Mesothelial cell of epicardium (in vitro differentiated cells): ENCODE measurements at regions not wholly inside any gene's neighbourhood (a gene's known extent, or its start where the extent isn't known, plus 50 kb on each side); places are given as distances from the start of the nearest gene placed in this dataset.
"Not testable (repeated sequence)": the region's sequence is repeated elsewhere in the genome, so short reads cannot be mapped to it uniquely, and the experiment has no call there.

ENCODE experiments used
- DNase-seq, 2 experiments: peaks; one replicate each; pipeline ENCODE4 v3.0.0; 2021; ENCODE audit warnings: low spot score in 2 of 2; ENCODE audit not compliant: unreplicated experiment in 2 of 2
- H3K27ac Mint-ChIP-seq: 2 replicates; pipeline ENCODE4 v1.8.0; 2021; ENCODE audit warnings: mixed read lengths
- H3K27me3 Mint-ChIP-seq: 2 replicates; pipeline ENCODE4 v1.8.0; 2021; ENCODE audit warnings: low read depth, mixed read lengths
- H3K36me3 Mint-ChIP-seq: 2 replicates; pipeline ENCODE4 v1.8.0; 2021; ENCODE audit warnings: mixed read lengths
- H3K4me1 Mint-ChIP-seq: 2 replicates; pipeline ENCODE4 v1.8.0; 2021; ENCODE audit warnings: mixed read lengths
- H3K4me3 Mint-ChIP-seq: 2 replicates; pipeline ENCODE4 v1.8.0; 2021; ENCODE audit warnings: mild to moderate bottlenecking, moderate library complexity, mixed read lengths
- H3K9me3 Mint-ChIP-seq: 2 replicates; pipeline ENCODE4 v1.8.0; 2021; ENCODE audit warnings: mixed read lengths
- CTCF ChIP-seq: fragments of 200-600 bp; sonication (generic); IDR thresholded peaks from one replicate; pipeline ENCODE4 v1.5.0; 2021; ENCODE audit warnings: antibody characterized with exemption; ENCODE audit not compliant: unreplicated experiment

GRCh38 chr10:7038416-7038815, 372.4 kb downstream of the SFMBT2 start:
- no peaks in the 10 kb centered on the region for H3K4me1 Mint-ChIP-seq
- DNase-seq: no peak
- H3K27me3 Mint-ChIP-seq: peaks cover 75% of the 10 kb centered on the region
- H3K27ac Mint-ChIP-seq: no peak overlapping the region
- no peaks in the 10 kb centered on the region for H3K9me3 Mint-ChIP-seq
- no peak overlapping the region for H3K4me3 Mint-ChIP-seq
- TF ChIP-seq CTCF: no peak
- no peaks in the 10 kb centered on the region for H3K36me3 Mint-ChIP-seq

GRCh38 chr10:7037434-7037833, 373.4 kb downstream of the SFMBT2 start:
- not testable (repeated sequence) for H3K4me1 Mint-ChIP-seq
- H3K27me3 Mint-ChIP-seq: peaks cover 74% of the 10 kb centered on the region

GRCh38 chr10:7036951-7037350, 373.9 kb downstream of the SFMBT2 start:
- Mint-ChIP-seq H3K27me3 (peaks cover 70% of the 10 kb centered on the region), H3K9me3 (no peaks in the 10 kb centered on the region), H3K27ac (no peak overlapping the region), H3K4me1 (no peaks in the 10 kb centered on the region), H3K4me3 (no peak overlapping the region), H3K36me3 (no peaks in the 10 kb centered on the region)
- no peak for TF ChIP-seq CTCF
- DNase-seq: no peak

More at GRCh38 chr10:7037434-7037833, 373.4 kb downstream of the SFMBT2 start:
- H3K4me3 Mint-ChIP-seq, DNase-seq, H3K27ac Mint-ChIP-seq, H3K36me3 Mint-ChIP-seq, H3K9me3 Mint-ChIP-seq: not testable (repeated sequence)

- H3K27me3 Mint-ChIP-seq: peaks cover 57% of the 10 kb centered on the region
- H3K27ac Mint-ChIP-seq: no peak overlapping the region
- H3K9me3 Mint-ChIP-seq: peaks cover 3% of the 10 kb centered on the region
- H3K4me1 Mint-ChIP-seq: no peaks in the 10 kb centered on the region
- no peak overlapping the region for H3K4me3 Mint-ChIP-seq
- no peak for DNase-seq
- no peak for TF ChIP-seq CTCF
- no peaks in the 10 kb centered on the region for H3K36me3 Mint-ChIP-seq
Measured at GRCh38 chr10:7035126-7035761, 375.6 kb downstream of the SFMBT2 start.

GRCh38 chr10:7033031-7033430, 377.8 kb downstream of the SFMBT2 start:
- Mint-ChIP-seq H3K9me3 (peaks cover 7% of the 10 kb centered on the region), H3K27me3 (peaks cover 48% of the 10 kb centered on the region), H3K4me3 (no peak overlapping the region), H3K4me1 (no peaks in the 10 kb centered on the region), H3K27ac (no peak overlapping the region), H3K36me3 (no peaks in the 10 kb centered on the region)
- DNase-seq: no peak
- no peak for TF ChIP-seq CTCF

- Mint-ChIP-seq H3K4me1 (no peaks in the 10 kb centered on the region), H3K27ac (no peak overlapping the region), H3K27me3 (peaks cover 34% of the 10 kb centered on the region)
Measured at GRCh38 chr10:7030134-7030855, 380.5 kb downstream of the SFMBT2 start.

More at GRCh38 chr10:7030134-7030855, 380.5 kb downstream of the SFMBT2 start:
- no peaks in the 10 kb centered on the region for H3K36me3 Mint-ChIP-seq
- TF ChIP-seq CTCF: no peak
- H3K9me3 Mint-ChIP-seq: peaks cover 7% of the 10 kb centered on the region
- no peak for DNase-seq
- H3K4me3 Mint-ChIP-seq: no peak overlapping the region
